ENCODE measurements at regions not wholly inside any gene's neighbourhood (a gene's known extent, or its start where the extent isn't known, plus 50 kb on each side); places are given as distances from the start of the nearest gene placed in this dataset.

- TF ChIP-seq POLR2A (IDR thresholded peaks at IDR 0.05): no peak
- no peak for TF ChIP-seq CTCF (IDR thresholded peaks at IDR 0.05 in 4 of 5, conservative IDR thresholded peaks at IDR 0.05 in 1 of 5)
These were observed 442.6 kb upstream of the ADGRL2 start for GRCh38 chr1:81358151-81358550.
